22Rv1 (cell line): ENCODE measurements at regions not wholly inside any gene's neighbourhood (a gene's known extent, or its start where the extent isn't known, plus 50 kb on each side); places are given as distances from the start of the nearest gene placed in this dataset.

Experiments
- CTCF ChIP-seq: fragments of 450-650 bp; IDR thresholded peaks from 2 replicates; pipeline ENCODE4 v1.5.1; 2017; ENCODE audit warnings: mild to moderate bottlenecking
- ZFX ChIP-seq: fragments of 450-650 bp; IDR thresholded peaks from 2 replicates; pipeline ENCODE4 v1.6.1; 2017; ENCODE audit warnings: antibody characterized with exemption, borderline replicate concordance

GRCh38 chr1:82614090-82614489, 813.4 kb downstream of the ADGRL2 start:
- TF ChIP-seq CTCF (no peak), ZFX (no peak)
